CD4-positive, alpha-beta T cell treated with Interleukin-21 for 1 hour (primary cell): ENCODE measurements at regions not wholly inside any gene's neighbourhood (a gene's known extent, or its start where the extent isn't known, plus 50 kb on each side); places are given as distances from the start of the nearest gene placed in this dataset.
"Not testable (repeated sequence)": the region's sequence is repeated elsewhere in the genome, so short reads cannot be mapped to it uniquely, and the experiment has no call there.

Source experiments
- DNase-seq: peaks from one replicate; pipeline ENCODE4 v3.0.0-alpha.2; 2020

- DNase-seq = not testable (repeated sequence)
Measured at GRCh38 chr9:129296195-129296594, 118.1 kb upstream of the IER5L start.

- DNase-seq = no peak
Measured at GRCh38 chr9:129291041-129291501, 113.0 kb upstream of the IER5L start.

GRCh38 chr9:129290606-129291005, 112.5 kb upstream of the IER5L start:
- no peak for DNase-seq

- no peak for DNase-seq
Measured at GRCh38 chr9:129289883-129290282, 111.8 kb upstream of the IER5L start.

GRCh38 chr9:129289131-129289731, 111.2 kb upstream of the IER5L start:
- no peak for DNase-seq

- no peak for DNase-seq
Measured at GRCh38 chr9:129287619-129288305, 109.7 kb upstream of the IER5L start.

- no peak for DNase-seq
Measured at GRCh38 chr9:129285979-129286772, 108.1 kb upstream of the IER5L start.

GRCh38 chr9:129285382-129285781, 107.3 kb upstream of the IER5L start:
- no peak for DNase-seq

- no peak for DNase-seq
Measured at GRCh38 chr9:129284607-129285291, 106.7 kb upstream of the IER5L start.

GRCh38 chr9:129283705-129284606, 105.9 kb upstream of the IER5L start:
- DNase-seq = no peak

- no peak for DNase-seq
Measured at GRCh38 chr9:129283291-129283691, 105.2 kb upstream of the IER5L start.

- DNase-seq = no peak
Measured at GRCh38 chr9:129282731-129283211, 104.7 kb upstream of the IER5L start.

- no peak for DNase-seq
Measured at GRCh38 chr9:129282272-129282671, 104.2 kb upstream of the IER5L start.

- no peak for DNase-seq
Measured at GRCh38 chr9:129281506-129282145, 103.6 kb upstream of the IER5L start.

GRCh38 chr9:129280623-129281271, 102.7 kb upstream of the IER5L start:
- DNase-seq = no peak

GRCh38 chr9:129280236-129280622, 102.2 kb upstream of the IER5L start:
- DNase-seq = no peak

- DNase-seq = no peak
Measured at GRCh38 chr9:129278391-129279237, 100.6 kb upstream of the IER5L start.

- no peak for DNase-seq
Measured at GRCh38 chr9:129276486-129277230, 98.6 kb upstream of the IER5L start.

GRCh38 chr9:129275626-129276247, 97.7 kb upstream of the IER5L start:
- DNase-seq = no peak
